ENCODE measurements at regions not wholly inside any gene's neighbourhood (a gene's known extent, or its start where the extent isn't known, plus 50 kb on each side); places are given as distances from the start of the nearest gene placed in this dataset.

DNA sequence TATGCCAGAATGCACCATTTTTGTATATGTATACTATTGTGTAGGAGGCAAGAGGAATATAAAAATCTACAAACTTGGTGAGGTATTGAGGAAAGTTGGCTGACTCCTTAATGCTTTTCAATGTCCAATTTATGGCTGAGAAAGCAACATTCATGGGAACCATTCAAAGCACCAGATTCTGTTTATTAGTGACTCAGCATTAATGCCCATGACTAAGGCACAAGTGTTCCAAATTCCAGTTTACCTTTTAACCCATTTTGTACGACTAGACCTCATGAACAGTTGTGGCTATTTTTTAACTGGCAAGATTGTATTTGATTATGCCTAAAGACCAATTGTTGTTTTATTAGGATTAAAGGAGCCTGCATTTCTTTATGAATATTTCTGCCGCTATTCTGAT is 375.4 kb upstream of the ATP2B1 start:
- TF ChIP-seq, protein P1, sequence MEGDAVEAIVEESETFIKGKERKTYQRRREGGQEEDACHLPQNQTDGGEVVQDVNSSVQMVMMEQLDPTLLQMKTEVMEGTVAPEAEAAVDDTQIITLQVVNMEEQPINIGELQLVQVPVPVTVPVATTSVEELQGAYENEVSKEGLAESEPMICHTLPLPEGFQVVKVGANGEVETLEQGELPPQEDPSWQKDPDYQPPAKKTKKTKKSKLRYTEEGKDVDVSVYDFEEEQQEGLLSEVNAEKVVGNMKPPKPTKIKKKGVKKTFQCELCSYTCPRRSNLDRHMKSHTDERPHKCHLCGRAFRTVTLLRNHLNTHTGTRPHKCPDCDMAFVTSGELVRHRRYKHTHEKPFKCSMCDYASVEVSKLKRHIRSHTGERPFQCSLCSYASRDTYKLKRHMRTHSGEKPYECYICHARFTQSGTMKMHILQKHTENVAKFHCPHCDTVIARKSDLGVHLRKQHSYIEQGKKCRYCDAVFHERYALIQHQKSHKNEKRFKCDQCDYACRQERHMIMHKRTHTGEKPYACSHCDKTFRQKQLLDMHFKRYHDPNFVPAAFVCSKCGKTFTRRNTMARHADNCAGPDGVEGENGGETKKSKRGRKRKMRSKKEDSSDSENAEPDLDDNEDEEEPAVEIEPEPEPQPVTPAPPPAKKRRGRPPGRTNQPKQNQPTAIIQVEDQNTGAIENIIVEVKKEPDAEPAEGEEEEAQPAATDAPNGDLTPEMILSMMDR (IDR thresholded peaks at IDR 0.05; ENCODE audit: low read depth, low read length, missing control alignments) = no peak
- no peak for DNase-seq (ENCODE audit: extremely low read depth, low read depth)

DNA sequence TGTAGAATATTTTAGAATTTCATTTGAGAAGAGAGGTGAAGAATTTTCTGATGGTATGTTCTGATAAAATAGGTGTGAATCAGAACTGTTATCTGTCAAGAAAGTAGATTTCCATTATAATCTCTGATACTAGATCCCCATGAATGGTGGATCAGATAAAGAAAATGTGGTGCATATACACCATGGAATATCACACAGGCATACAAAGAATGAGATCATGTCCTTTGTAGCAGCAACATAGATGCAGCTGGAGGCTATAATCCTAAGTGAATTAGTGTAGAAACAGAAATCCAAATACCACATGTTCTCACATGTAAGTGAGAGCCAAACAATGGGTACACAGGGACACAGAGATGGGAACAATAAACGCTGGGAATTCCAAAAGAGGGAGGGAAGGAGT is 372.0 kb upstream of the ATP2B1 start:
- no peak overlapping the region for H3K4me3 ChIP-seq (replicated peaks; ENCODE audit: low read depth, low read length)
- DNase-seq (ENCODE audit: extremely low read depth, low read depth) = no peak
- TF ChIP-seq, protein P1 (IDR thresholded peaks at IDR 0.05; ENCODE audit: low read depth, low read length, missing control alignments) = no peak

More for the DNA sequence above, 375.4 kb upstream of the ATP2B1 start:
- H3K4me3 ChIP-seq (replicated peaks; ENCODE audit: low read depth, low read length) = no peak overlapping the region

DNA sequence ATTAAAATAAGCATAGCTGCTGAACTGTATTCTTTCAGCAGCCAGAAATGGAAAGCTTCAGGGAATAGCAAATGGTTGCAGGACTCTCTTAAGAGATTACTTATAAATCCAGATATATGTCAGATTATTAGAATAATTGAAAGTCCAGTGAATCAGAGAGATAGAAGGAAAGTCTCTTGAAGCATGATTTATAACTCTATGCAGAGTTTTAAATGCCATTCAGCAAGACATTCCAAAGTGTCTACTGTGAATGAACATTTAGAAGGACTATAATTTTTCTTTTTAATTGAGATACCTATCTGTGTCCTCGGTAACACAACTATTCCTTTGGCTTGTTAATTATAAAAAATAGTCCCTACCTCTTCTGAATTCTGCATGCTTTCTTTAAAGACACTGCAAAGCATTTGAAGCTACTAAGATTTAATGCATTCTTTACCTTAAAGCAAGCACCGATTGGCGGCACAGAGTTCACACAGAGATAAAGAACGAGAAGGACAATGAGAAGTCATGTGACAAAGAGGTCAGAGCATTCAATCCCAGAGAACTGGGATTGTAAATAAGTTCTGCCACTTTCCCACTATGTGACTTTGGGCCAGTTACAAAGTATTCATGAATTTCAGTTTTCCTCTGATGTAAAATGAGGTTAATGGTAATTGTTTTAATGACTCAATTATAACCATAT is 371.0 kb upstream of the ATP2B1 start:
- no peak for DNase-seq (ENCODE audit: extremely low read depth, low read depth)
- no peak overlapping the region for H3K4me3 ChIP-seq (replicated peaks; ENCODE audit: low read depth, low read length)
- TF ChIP-seq, protein P1 (IDR thresholded peaks at IDR 0.05; ENCODE audit: low read depth, low read length, missing control alignments) = no peak

DNA sequence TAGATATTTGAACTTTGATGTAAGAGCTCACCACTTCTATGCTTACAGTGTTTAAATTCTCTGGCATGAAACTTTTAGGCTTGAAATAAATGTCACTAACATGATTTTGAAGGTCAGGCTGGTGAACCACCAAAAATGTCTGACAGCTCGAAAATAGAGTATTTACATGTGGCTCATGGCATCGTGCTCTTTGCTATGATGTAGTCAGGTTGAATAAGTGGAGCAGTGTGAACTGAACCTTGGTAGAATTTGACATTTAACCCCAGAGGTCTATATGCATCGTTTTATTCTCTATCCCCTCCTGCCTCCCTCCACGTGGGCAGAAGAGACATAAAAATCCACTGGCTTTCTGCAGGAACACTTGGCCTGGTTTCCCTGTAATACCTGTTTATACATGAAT is 369.7 kb upstream of the ATP2B1 start:
- TF ChIP-seq, protein P1 (IDR thresholded peaks at IDR 0.05; ENCODE audit: low read depth, low read length, missing control alignments) = no peak
- DNase-seq (ENCODE audit: extremely low read depth, low read depth) = no peak

DNA sequence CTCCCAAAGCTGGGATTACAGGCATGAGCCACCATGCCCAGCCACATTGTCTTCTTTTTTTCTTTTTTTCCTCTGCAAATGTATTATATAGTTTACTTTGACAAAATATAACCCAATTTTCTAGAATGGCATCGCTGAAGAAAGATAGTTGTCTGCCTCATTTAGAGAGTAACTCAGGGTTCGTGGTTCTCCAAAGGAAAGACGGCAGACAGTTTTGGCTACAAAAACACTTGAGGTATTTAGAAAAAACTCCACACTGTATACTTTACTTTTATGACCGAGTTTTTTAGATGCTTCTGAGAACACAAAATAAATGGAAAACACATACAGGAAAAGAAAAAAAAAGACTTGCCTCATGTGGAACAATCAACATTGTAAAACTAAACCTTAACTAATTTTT is 369.1 kb upstream of the ATP2B1 start:
- H3K4me3 ChIP-seq (replicated peaks; ENCODE audit: low read depth, low read length) = no peak overlapping the region
- DNase-seq (ENCODE audit: extremely low read depth, low read depth) = no peak
- TF ChIP-seq, protein P1 (IDR thresholded peaks at IDR 0.05; ENCODE audit: low read depth, low read length, missing control alignments) = no peak

More for the DNA sequence above, 369.7 kb upstream of the ATP2B1 start:
- no peak overlapping the region for H3K4me3 ChIP-seq (replicated peaks; ENCODE audit: low read depth, low read length)

DNA sequence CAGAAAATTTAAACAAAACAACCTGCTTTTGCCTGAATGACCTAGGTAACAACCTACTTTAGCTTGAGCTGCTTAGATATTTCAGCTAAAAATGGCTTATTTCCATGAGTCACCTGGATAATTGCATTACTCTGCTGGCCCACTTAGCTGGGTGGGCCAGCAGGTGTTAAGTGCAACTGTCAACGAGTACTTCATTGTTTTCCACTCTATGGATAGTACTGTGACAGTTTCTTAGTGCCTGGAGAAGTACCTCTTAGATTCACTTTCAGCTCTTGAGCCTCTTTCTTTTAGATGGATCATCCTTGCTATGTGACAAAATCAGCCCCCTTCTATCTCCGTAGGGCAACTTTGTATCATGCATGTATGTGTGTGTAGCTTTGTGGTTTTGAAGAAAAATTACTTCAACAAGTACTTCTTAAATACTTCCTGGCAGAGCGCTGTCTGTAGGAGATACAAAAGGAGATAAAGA is 368.2 kb upstream of the ATP2B1 start:
- no peak overlapping the region for H3K4me3 ChIP-seq (replicated peaks; ENCODE audit: low read depth, low read length)
- TF ChIP-seq, protein P1 (IDR thresholded peaks at IDR 0.05; ENCODE audit: low read depth, low read length, missing control alignments) = no peak
- DNase-seq (ENCODE audit: extremely low read depth, low read depth) = no peak

DNA sequence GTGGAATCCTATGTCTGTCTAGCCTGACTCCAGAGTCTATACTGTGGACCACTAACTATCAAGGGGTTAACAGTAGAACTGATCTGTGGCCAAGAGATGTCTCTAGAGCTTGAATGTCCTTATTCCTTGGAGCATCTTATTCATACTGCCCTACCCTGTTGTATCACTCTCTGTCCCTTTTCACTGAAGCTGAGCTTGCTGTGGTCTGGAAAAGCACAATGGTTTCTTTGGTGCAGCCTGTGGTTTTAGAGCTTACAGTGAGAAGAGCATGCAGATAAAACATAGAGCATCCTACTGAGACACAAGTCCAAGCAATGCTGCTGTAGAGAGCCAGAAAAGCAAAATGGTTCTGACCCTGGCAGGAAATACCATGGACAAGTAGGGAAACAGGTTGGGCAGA is 367.0 kb upstream of the ATP2B1 start:
- no peak for DNase-seq (ENCODE audit: extremely low read depth, low read depth)
- H3K4me3 ChIP-seq (replicated peaks; ENCODE audit: low read depth, low read length) = no peak overlapping the region
- TF ChIP-seq, protein P1 (IDR thresholded peaks at IDR 0.05; ENCODE audit: low read depth, low read length, missing control alignments) = no peak
